ENCODE measurements at regions not wholly inside any gene's neighbourhood (a gene's known extent, or its start where the extent isn't known, plus 50 kb on each side); places are given as distances from the start of the nearest gene placed in this dataset.

DNA sequence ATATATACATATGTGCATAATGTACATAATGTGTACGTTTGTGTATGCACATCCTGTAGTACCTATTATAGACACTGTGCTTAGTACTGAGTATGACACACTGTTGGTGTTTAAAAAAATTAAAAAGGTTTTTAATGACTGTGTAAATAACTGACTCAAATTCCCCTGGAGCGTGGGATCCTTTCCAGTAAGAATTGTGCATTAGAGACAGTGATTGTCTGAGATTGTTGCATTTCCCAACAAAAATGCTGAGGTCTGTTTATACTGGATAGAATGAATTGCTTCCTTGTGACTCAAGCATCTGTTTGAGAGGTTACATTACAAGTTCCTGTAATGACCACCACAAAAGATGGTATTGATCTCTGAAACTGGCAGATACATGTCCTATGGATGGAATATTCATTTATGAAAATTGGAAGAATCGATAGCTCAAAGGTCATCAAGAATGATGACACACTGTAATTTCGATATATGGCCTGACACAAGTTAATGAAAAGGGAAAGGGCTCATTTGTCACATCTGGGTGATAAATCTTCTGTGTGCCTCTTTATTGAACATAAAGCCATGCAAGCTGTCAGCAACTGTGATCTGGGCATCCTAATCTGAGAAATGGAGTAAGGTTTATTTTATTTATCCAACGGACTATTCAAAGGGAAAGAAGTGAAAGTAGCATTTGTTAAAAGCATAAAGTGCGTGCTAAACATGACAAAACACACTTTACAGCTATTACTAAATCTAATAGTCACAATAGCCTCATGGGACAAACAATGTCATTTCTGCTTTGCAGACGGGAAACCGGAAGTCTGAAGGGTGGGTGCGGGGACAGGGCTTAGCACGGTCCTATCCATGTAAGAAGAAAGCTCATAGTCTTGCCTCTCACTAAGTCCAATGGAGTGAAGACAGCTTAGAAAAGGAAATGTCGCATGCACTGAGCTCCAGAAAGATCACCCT is 228.8 kb downstream of the CDH11 start:
- no peak for DNase-seq

DNA sequence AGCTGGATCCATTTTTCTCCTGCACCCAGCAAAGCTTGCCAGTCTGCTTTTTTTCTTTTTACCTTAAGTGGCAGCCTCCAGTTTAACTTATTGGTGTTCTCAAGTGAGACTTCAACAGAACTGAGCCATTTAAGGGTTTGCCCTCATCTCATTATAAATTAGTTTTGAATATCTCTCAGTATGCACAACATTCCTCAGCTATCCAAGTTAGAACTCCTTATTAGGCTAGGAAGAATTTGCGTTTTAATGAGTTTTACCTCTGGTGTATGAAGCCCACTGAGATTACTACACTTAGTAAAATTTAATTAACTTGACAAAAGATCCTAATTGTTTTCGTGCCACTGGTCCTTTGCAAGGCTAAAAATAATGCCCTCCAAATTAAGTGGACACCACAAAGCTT is 232.4 kb downstream of the CDH11 start:
- DNase-seq: no peak

DNA sequence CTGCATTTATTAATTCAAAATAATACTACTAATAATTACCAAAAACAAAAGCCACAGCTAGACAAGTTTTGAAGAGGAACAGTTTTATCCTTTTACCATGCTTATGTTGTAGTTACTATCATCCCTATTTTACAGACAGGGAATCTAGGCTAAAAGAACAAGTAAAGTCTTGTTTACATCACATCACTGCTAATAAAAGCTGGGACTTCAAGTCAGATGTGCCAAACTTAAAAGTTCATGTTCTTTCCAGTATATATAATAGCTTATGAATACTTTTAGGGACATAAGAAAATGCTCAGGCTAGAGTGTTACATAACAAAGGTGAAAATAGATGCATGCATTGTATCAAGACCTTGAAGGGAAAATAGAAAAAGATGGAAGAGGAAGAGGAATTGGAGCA is 234.2 kb downstream of the CDH11 start:
- no peak for DNase-seq

DNA sequence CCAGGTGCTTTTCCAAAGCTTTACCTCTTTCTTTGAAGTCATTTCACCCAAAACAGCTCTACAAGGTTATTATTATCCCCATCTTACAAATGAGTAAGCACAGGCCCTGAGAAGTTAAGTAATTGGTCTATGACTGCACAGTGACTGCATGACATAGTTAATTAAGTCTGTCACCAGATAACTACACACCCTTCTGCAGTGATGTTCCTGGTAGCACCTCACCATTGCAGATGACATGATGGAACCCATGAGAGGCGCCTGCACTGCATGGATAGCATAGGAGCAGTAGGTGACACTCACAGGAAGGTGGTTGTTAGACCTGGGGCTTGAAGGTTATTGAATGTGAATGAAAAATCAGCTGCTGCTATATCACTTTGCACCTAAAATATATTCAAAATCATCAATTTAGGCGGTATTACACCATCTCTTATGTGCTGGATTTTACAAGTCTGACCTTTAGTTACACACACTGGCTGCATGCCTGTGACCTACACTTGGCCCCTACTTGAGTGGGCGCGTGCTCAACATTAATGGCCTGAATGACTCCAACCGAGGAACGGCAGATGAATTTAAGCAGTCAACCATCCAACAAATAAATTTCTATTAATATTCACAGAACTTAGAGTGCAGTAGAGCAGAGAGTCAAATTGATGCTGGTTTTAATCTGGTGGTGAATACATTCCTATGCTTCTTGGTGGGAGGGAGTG is 239.6 kb downstream of the CDH11 start:
- no peak for DNase-seq

DNA sequence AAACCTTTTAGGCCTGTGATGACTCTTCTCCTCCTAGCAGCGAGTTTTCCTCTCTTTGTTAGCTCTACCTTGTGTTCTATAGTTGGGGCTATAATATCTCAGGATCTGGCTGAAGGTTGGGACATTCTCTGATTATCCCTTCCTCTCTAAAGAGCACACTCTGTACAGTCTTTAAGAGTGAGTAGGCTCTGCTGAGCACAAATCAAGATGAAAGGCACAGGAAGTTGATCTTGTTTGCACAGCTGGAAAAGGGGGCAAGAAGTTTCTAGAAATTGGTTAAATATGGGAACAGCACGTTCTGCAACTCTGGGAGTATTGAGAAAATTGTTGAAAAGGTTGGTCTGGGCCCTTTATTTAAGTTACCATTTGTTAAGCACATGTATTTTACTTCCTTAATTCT is 240.9 kb downstream of the CDH11 start:
- DNase-seq: no peak

DNA sequence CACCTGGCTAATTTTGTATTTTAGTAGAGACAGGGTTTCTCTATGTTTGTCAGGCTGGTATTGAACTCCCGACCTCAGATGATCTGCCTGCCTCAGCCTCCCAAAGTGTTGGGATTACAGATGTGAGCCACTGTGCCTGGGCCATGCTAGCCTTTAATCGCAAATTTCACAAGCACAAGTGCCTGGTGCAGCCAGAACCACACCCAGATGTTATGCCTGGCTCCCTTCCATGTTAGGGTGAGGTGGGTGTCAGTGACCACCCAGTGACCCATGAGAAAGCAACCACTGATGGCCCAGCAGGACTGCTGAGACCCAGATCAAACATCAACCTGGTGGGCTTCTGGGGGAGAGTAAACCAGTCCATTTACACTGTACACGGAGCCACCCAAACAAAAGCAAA is 241.9 kb downstream of the CDH11 start:
- DNase-seq: no peak

DNA sequence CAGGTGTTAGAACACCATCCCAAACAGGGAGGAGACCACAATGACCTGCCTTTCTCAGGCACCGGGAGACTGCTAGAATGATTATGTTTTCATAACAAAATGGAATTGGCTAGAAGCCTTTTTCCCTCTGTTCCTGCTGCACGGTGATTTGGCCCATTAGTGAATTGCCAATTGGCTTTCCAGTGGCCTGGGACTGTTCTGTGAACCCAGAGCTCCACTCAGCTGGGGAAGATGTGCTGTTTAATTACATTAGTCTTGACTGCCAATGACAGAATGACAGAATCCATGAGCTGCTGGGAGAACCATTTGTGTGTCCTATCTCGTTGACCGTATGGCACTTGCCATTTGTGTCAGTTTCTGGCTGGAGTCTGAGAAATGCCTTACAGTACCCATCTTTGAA is 242.9 kb downstream of the CDH11 start:
- no peak for DNase-seq

DNA sequence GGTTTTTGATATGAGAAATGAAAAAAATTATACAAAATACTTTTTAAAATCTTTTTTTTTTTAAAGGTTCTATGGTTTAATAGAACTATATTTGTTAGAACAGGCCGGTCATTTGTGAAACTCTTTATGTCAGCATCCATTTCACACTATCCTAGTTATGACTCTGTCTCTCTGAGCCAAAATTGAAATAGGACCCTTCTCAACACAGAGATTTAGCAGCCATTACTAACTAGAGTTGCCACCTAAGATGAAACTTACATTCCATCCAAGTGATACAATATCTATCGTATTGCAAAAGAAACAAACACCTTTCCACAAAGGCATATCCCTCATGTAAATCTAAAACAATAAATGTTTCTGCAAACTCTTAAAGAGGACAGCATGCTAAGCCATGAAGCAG is 249.8 kb downstream of the CDH11 start:
- no peak for DNase-seq

DNA sequence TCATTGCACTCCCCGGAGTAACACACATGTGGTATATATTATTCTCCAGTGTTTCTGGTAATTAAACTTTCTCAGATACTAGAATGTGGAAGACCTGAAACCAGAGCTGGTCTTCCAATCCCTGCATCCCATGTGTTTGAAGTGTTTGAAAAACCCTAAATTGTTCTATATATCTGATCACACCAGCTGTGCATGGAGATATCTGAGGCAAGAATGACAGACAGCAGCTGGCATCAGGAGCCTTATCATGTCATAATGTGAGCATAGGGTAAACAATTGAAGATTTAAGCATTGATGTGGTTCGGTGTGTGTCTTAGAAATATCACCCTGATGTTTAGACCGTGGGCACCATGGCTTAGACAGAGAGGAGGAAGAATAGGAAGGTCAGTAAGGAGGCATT is 251.0 kb downstream of the CDH11 start:
- DNase-seq: no peak

DNA sequence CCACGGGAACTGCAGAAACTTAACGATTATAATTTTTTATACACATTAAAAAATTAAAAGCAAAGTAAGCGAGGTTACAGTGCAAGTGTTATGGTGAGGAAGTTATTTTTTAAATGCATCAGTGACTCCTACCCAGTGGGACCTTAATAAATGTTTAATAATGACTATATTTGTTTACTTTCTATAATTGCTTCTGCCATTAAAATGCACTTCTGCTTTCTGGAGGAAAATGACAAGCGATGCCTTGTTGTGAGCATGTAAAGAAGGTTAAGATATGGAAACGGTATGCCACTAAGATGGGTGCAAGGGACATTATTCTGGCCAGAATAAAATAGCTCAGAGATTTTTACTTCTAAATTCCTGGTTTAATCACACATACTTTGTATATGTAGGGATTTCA is 252.1 kb downstream of the CDH11 start:
- no peak for DNase-seq

DNA sequence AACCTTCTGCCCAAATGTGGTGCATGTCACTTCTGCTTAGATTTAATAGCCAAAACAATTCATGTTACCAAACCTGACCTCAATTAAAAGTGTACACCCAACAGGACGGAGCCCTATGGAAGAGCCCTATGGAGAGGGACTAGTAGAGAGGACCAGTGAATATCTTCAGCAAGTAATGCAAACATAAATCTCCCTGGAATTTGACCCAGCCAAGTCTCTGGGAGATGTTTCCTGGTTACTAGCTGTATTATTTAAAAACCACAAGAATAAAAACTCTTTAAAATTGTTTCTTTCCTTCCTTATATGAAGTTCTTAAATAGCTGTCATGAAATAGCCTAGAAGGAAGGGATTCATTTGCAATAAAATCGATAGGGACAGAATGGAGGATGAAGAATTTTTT is 255.8 kb downstream of the CDH11 start:
- DNase-seq: no peak

DNA sequence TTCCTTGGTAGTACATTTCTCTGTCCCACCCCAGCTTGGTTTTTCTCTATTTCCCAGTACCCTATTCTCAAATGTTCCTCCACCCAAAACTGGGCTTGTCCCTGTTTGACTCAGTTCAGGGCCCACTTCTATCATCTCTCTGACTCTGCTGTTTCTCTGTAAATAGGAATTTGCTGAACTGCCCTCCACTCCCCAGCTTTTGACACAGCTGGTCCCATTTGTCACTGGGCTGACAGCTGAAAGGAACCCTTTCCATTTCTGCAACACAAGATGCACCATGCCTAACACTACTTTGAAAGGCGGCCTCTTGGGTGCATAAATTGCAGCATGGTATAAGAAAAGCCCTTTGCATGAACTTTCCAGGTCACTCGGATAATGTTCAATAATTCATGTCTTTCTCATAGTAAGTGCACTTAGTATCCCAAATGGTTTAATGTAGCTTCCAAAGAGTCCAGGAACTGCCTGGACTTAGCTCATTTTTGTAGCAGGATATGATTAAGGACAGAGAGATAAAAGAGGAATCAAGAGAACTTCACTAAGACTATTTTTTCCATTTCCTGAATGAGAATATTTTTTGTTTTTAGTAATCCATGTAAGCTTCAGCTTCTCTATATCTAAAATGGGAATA is 256.7 kb downstream of the CDH11 start:
- DNase-seq: no peak

DNA sequence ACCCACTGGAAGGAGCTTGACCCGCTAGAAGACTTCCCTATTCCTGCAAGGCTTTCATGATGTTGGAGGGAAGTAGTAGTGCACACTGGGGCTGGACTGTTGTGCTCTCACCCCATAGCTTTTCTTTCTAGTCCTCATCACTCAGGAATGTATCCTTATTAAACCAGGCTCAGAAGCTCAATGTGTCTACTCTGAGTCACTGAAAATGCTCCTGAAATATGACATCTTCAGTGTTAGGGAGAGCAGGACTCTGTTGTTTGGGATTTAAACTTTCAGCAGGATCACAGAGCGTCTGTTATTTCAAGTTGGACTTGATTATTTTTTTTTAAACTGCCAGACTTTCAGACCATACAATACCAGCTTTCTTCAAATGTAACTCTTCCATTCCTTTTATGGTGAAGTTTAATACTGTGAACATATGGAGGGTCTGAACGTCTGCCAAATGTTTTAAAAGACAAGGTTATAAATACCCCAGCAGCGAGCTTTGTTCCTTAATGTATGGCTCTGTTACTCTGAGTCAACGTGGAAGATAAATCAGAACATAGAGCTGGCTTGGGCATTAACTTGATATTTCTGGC is 257.5 kb downstream of the CDH11 start:
- DNase-seq: no peak

DNA sequence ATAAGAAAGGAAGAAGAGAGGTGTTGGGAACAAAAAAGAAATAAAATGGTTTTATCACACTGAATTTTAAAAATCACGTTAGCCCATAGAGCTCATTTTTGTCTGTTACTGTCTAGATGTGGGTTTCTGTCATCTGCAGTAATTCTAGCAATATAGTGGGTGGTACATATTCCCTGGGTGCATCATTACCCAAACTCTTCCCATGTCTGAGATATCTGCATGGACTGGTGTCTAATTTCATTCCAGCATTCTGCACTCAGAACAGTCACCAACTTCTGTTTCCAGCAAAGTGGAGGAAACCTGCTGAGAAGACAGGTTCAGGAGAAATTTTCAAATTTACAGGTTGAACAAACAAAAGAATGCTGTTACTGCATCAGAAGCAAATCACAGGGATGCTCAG is 263.8 kb downstream of the CDH11 start:
- no peak for DNase-seq

DNA sequence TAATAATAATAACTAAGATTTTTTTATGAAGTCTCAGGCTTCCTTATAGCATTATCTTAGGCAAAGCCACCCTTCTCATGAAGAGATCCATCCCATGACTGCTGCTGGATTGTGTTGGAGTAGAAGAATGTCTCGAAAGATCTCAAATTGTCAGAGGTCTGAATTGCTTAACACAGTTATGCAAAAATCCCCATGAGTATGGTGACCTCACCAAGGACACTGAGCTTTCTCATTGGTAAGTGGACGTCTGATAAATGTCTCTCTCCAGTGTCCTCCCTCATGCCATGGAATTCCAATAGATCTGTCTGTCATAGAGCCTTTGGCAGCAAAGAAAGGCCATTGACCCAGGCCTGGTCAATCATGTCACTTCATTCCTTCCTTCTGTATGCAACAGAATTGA is 264.5 kb downstream of the CDH11 start:
- DNase-seq: no peak

DNA sequence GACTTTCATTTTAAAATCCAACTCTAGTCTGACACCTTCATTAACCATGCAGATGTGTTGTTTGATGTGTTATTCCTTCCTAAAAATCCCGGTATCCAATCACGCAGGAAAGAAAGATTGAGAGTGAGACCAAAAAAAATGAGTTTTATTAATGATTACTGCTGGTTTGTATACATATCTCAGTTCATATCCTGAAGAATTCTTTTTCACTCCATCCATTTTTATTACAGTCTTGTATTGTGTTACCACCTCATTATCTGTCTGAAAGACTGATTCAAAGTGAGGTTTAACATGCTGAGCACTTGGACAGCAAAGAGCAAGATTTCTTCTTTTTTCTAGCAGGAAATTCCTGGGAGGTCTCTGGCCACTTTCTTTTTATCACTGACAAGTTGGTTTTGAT is 268.3 kb downstream of the CDH11 start:
- DNase-seq: no peak

DNA sequence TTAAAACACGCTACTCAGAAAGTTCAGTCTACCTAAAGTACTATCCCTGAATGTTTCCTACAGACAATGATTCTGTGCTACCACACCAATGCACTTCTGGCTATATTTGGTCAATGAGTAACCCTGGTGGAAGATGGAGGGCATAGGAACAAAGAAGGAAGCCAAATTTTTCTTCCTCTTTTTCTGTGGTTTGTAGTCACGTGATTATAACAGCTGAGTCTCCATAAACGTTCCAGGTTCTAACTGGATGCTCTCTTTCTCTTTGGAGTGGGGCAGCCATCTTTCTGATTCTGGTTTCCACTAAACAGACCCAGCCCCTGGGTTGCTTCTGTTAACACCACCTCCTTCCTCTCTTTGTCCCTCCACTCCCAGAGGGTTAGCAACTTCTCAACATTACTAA is 274.9 kb downstream of the CDH11 start:
- DNase-seq: no peak

DNA sequence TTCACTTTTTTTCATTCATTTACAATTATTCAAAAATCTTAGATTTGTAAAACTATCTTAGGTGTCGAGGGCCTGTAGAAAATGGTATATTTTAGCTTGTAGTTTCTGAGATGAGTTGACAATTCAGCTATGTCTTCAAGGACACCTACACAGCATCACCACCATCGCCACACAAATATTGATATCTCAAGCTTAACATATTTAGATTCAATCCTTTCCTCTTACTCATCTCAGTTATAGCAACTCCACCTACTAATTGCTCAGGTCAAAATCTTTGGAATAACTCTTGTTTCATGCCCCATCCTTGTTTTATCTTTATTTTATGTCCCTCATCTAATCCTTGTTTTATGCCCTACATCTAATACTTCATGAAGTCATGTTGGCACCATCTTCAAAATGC is 276.8 kb downstream of the CDH11 start:
- no peak for DNase-seq

DNA sequence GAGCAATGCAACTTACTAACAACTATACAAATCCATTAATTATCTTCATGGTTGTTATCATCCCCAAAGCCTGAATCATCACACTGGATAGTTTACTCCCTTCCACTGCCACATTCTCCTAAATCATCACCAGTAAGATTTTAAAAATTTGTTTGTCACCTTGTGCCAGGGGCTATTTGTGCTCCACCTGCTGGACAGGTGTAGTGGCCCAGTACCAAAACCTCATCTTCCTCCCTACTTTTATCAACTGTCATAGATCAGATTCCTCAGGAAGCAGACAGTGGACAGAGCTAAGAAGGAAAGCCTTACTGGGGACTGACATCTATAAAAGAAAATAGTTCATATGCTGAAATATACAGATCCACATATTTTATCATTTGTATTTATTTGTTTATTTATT is 280.4 kb downstream of the CDH11 start:
- no peak for DNase-seq

DNA sequence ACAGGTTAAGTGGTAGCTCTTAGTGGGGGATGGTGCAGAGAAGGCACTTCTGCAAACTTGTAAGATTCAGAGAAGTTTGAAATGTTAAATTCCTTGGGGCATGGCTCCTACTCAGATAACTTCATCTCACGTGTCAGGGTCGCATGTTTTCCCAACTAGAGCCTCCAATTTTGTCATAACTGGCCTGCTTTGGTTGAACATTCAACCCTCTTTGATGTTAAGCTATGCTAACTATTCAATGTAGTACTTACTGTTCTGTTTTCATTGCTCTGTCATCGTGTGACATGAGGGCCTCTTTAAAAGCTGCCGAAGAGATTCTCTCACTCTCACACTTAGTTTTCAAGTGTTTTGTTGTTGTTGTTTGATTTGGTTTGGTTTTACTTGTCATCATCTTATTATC is 280.8 kb downstream of the CDH11 start:
- no peak for DNase-seq

DNA sequence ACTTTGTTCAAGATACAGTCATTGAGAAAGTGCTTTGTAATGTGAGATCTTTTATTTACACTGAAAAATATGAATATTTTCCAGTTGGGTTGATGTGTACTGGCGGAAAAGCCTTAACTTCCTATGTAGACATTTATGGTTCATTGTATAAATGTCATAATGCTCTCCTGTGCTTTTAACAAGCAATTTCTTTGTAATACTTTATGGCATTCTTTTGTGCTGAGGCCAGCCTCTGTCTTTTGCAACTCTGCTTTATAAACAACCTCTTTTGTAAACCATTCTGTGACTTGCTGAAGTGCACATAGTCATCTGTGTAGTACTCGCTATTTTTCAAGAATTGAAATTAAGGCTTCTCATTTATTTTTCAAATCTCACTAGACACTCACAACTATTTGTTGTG is 291.2 kb downstream of the CDH11 start:
- no peak for DNase-seq

DNA sequence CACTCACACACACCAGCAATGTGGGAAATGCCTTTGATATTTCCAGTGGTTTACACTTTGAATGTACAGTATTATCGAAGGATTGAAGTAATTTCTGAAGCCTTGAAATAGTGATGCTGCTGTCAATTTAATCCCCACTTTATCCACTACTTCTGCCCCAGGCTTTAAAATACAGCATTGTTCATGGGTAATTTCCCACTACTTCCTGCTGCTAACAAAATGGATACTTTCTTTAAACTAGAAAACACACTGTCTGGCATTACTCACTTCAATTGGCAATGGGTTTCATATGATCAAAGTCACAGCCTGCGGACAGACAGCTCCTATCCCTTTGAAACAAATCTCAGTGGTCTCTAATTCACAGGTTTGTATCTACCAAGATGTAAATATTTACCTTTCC is 292.2 kb downstream of the CDH11 start:
- DNase-seq: no peak

DNA sequence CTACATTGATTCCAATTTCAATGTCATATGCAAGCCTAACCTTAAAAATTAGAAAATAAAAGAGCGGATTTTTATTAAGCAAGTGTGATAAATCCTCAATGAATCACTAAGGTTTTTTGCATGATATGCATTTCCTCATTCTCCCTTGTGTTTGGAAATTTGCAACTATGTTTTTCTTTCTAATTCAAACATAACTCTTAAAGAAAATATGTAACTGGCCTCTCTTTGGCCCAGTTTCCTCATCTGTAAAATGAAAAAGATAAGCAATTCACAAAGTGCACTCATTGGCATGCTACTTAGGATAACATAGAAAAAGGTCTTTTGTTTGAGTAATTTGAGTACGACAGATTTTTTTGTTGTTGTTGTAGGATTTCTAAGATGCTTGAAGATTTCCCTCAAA is 295.5 kb downstream of the CDH11 start:
- no peak for DNase-seq
